T-cell (primary cell): ENCODE measurements at regions not wholly inside any gene's neighbourhood (a gene's known extent, or its start where the extent isn't known, plus 50 kb on each side); places are given as distances from the start of the nearest gene placed in this dataset.
A peak's percentile ranks its signal among the peaks of the same experiment; 100 is the strongest.

Experiments used
- ATAC-seq, 4 experiments: fragments of 200-7000 bp in 3 of 4; fragments of 150-1000 bp in 1 of 4; cut with Tn5 transposase; replicated peaks in 1 of 4; 1 replicate in 3 of 4; 2 replicates in 1 of 4; pipeline ENCODE4 v1.10.0; 2021; ENCODE audit warnings: moderate library complexity in 3 of 4, mild to moderate bottlenecking in 2 of 4, moderate number of reproducible peaks in 1 of 4
- CTCF ChIA-PET, 2 donors: fragments of 300-600 bp; sonication (Branson Sonifier 250); formaldehyde crosslinking; loops; one replicate each; lab custom pipeline; 2022; ENCODE audit warnings: antibody characterized with exemption in 2 of 2; lab: Charles Lee
- POLR2A ChIA-PET, 2 donors: fragments of 300-600 bp; sonication (Branson Sonifier 250); formaldehyde crosslinking; loops; one replicate each; lab custom pipeline; 2022; ENCODE audit warnings: antibody characterized with exemption in 2 of 2; lab: Charles Lee
- DNase-seq, 35 experiments: peaks; one replicate each; pipeline versions ENCODE4 v3.0.0 to v3.0.0-alpha.2; 2013 to 2023
- H3K27ac ChIP-seq: one replicate; pipeline ENCODE4 v1.5.1; 2013; ENCODE audit warnings: low read length
- H3K27me3 ChIP-seq, 2 experiments: replicated peaks in 1 of 2; 1 replicate in 1 of 2; 2 replicates in 1 of 2; pipeline versions ENCODE4 v1.6.1 to v1.7.0; 2013; ENCODE audit warnings: low read length in 1 of 2, mixed read lengths in 1 of 2; ENCODE audit not compliant: control insufficient read depth in 2 of 2, insufficient read depth in 2 of 2; ENCODE audit errors: extremely low read depth in 1 of 2
- H3K36me3 ChIP-seq, 2 donors: 1 replicate in 1 of 2; 2 replicates in 1 of 2; pipeline versions ENCODE4 v1.6.1 to v1.7.0; 2013; ENCODE audit warnings: low read length in 1 of 2; ENCODE audit not compliant: control insufficient read depth in 2 of 2, insufficient read depth in 1 of 2; ENCODE audit errors: extremely low read depth in 1 of 2
- H3K4me1 ChIP-seq, 2 experiments: 1 replicate in 1 of 2; 2 replicates in 1 of 2; pipeline versions ENCODE4 v1.6.1 to v1.7.0; 2013; ENCODE audit warnings: low read length in 2 of 2, mixed read lengths in 1 of 2; ENCODE audit not compliant: insufficient read depth in 2 of 2, control insufficient read depth in 1 of 2; ENCODE audit errors: extremely low read depth in 1 of 2
- H3K4me3 ChIP-seq, 2 donors: 1 replicate in 1 of 2; 2 replicates in 1 of 2; pipeline versions ENCODE4 v1.5.1 to v1.7.0; 2013; ENCODE audit warnings: mild to moderate bottlenecking in 2 of 2, low read length in 1 of 2, moderate library complexity in 1 of 2; ENCODE audit not compliant: control insufficient read depth in 1 of 2; ENCODE audit errors: extremely low read depth in 1 of 2
- H3K9me3 ChIP-seq: 2 replicates; pipeline ENCODE4 v1.7.0; 2013
- H3K27ac Mint-ChIP-seq, 2 donors: one replicate each; pipeline ENCODE4 v1.8.0; 2020 to 2021; ENCODE audit warnings: mild to moderate bottlenecking in 2 of 2, mixed read lengths in 2 of 2
- H3K27me3 Mint-ChIP-seq, 2 donors: one replicate each; pipeline ENCODE4 v1.8.0; 2021 to 2022; ENCODE audit warnings: mixed read lengths in 2 of 2
- H3K36me3 Mint-ChIP-seq: one replicate; pipeline ENCODE4 v1.8.0; 2021; ENCODE audit warnings: mixed read lengths
- H3K4me1 Mint-ChIP-seq, 3 donors: one replicate each; pipeline ENCODE4 v1.8.0; 2020 to 2022; ENCODE audit warnings: mixed read lengths in 3 of 3, mild to moderate bottlenecking in 1 of 3
- H3K4me3 Mint-ChIP-seq, 3 donors: one replicate each; pipeline ENCODE4 v1.8.0; 2020 to 2022; ENCODE audit warnings: mild to moderate bottlenecking in 3 of 3, mixed read lengths in 3 of 3, moderate library complexity in 3 of 3
- H3K9me3 Mint-ChIP-seq, 3 donors: one replicate each; pipeline ENCODE4 v1.8.0; 2020 to 2022; ENCODE audit warnings: mixed read lengths in 3 of 3
- WGBS: methylation state at CpG from one replicate; pipeline ENCODE4 v1.1.5; 2013; ENCODE audit warnings: missing lambda C conversion rate; ENCODE audit not compliant: insufficient coverage; 5-methylcytosine and 5-hydroxymethylcytosine counted together

DNA sequence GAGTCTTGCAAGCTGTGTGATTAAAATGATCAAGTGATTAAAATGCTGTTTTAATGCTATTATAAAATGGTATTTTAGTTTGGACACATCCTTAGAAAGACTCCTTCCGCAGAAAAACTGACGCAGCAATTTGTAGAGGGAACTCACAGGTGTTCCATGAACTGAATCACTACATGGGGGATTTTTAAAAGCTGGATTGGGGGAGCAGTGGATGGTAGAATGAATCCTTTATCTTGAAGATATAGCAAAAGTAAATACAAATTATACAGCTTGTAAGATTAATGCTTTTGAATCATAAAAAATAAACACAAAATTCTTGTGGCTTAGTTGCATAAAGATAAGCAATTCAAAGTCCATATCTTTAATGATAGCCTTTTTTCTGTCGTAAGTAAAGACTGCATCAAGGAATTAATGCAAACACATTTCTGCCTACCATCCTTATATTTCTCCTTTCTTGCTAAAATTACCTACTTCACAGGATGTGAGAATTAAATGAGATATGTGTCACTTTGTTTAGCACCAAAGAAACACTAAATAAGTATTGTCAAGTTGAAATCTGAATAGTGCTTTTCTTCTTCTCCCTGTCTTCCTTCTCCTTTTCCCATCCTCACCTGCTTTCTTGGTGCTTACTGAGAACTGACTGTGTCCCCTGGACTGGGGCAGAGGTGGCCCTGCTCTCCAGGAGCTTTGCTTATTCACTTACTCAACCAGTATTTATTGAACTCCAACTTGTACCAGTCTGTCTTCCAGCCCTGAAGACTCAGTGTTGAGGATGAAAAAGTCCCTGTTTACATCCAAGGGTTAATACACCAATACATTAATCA lies 61.5 kb upstream of the F3 start:
- ATAC-seq (no peak), DNase-seq (no peak)
- H3K4me1 ChIP-seq = peaks cover 0 to 7% of the 10 kb centered on the region in 2 experiments
- Mint-ChIP-seq H3K4me3 (no peak overlapping the region), H3K27me3 (peaks cover 10 to 20% of the 10 kb centered on the region in 2 donors), H3K36me3 (no peaks in the 10 kb centered on the region), H3K27ac (no peak overlapping the region), H3K9me3 (peaks cover 0 to 5% (median 0%) of the 10 kb centered on the region in 3 donors), H3K4me1 (peaks cover 8 to 15% (median 8%) of the 10 kb centered on the region in 3 donors)
- no peak overlapping the region for H3K27ac ChIP-seq
- WGBS = no CpG with 5 or more reads among the region's 3 CpGs
- H3K9me3 ChIP-seq = no peaks in the 10 kb centered on the region
- ChIA-PET CTCF (interaction anchor here in 1 of 2 donors (0.6 kb wide), 1 partner anchor 758 kb away, joined by 4 read pairs; no protein-coding TSS in a partner anchor), POLR2A (no interaction called here)
- H3K4me3 ChIP-seq = no peak overlapping the region
- peaks cover 0 to 11% of the 10 kb centered on the region in 2 experiments for H3K27me3 ChIP-seq
- no peaks in the 10 kb centered on the region for H3K36me3 ChIP-seq

DNA sequence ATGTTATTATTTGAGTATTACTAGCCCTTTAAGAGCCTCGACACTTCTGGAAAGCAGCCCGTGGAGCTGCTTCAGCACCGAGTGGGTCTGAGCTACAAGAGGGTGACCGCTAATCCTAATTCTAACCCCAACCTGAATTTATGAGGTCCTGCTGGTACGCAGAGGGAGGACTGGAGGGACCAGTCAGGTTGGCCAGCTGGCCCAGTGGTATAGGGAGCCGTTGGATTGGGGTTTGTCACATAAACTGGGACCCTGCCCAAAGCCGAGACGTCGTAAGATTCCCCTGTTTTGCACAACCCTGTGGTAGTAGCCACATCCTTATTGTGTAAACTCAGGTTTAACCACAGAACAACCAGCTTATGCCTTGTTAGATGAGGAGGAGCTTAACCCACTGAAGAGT lies 60.8 kb upstream of the F3 start:
- H3K36me3 ChIP-seq = no peaks in the 10 kb centered on the region
- ChIA-PET CTCF (no interaction called here), POLR2A (no interaction called here)
- H3K27ac ChIP-seq = no peak overlapping the region
- Mint-ChIP-seq H3K27me3 (peaks cover 11 to 20% of the 10 kb centered on the region in 2 donors), H3K4me1 (peaks cover 8 to 15% (median 8%) of the 10 kb centered on the region in 3 donors), H3K36me3 (no peaks in the 10 kb centered on the region), H3K9me3 (peaks cover 0 to 5% (median 0%) of the 10 kb centered on the region in 3 donors), H3K4me3 (peak overlapping the region in 2 of 3 donors; percentile 40 to 49), H3K27ac (no peak overlapping the region)
- DNase-seq (peak in 18 of 35 experiments; percentile 1 to 41 (median 8)), ATAC-seq (peak; percentile 29 to 83 (median 46))
- peaks cover 0 to 7% of the 10 kb centered on the region in 2 experiments for H3K4me1 ChIP-seq
- WGBS = 0% methylated on average over 4 of the region's 9 CpGs
- no peaks in the 10 kb centered on the region for H3K9me3 ChIP-seq
- peak overlapping the region in 1 of 2 donors; percentile 0 for H3K4me3 ChIP-seq
- H3K27me3 ChIP-seq = peaks cover 0 to 11% of the 10 kb centered on the region in 2 experiments

DNA sequence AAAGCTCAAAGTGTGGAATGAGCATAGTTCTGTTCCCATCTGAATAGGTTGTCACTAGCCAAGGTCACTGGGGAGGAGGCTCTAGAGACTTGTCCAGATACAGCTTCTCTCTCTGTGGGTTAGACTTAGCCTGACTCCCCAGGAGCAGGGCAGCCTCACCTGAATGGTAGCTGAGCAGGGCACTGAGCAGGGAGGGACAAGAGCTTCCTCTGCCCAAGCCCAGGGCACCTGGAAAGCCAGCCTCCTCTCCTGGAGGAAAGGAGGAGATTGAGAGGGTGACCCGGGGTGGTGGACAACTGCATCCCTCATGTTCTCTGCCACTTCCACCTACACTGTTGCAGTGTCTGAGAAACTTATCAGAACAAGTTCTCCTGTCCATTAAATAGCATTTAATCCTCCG lies 59.0 kb upstream of the F3 start:
- ChIA-PET CTCF (interaction anchor here in 1 of 2 donors (0.6 kb wide), 1 partner anchor 15 kb away, joined by 3 read pairs; no protein-coding TSS in a partner anchor), POLR2A (no interaction called here)
- Histone ChIP-seq H3K9me3 (no peaks in the 10 kb centered on the region), H3K4me1 (peaks cover 0 to 7% of the 10 kb centered on the region in 2 experiments), H3K27ac (no peak overlapping the region), H3K27me3 (peaks cover 0 to 11% of the 10 kb centered on the region in 2 experiments), H3K36me3 (no peaks in the 10 kb centered on the region), H3K4me3 (no peak overlapping the region)
- Mint-ChIP-seq H3K36me3 (no peaks in the 10 kb centered on the region), H3K4me3 (no peak overlapping the region), H3K27ac (no peak overlapping the region), H3K4me1 (peaks cover 8 to 15% (median 8%) of the 10 kb centered on the region in 3 donors), H3K27me3 (peaks cover 15 to 17% of the 10 kb centered on the region in 2 donors), H3K9me3 (peaks cover 0 to 5% (median 0%) of the 10 kb centered on the region in 3 donors)
- DNase-seq (no peak), ATAC-seq (no peak)
- WGBS = no CpG with 5 or more reads among the region's 2 CpGs

DNA sequence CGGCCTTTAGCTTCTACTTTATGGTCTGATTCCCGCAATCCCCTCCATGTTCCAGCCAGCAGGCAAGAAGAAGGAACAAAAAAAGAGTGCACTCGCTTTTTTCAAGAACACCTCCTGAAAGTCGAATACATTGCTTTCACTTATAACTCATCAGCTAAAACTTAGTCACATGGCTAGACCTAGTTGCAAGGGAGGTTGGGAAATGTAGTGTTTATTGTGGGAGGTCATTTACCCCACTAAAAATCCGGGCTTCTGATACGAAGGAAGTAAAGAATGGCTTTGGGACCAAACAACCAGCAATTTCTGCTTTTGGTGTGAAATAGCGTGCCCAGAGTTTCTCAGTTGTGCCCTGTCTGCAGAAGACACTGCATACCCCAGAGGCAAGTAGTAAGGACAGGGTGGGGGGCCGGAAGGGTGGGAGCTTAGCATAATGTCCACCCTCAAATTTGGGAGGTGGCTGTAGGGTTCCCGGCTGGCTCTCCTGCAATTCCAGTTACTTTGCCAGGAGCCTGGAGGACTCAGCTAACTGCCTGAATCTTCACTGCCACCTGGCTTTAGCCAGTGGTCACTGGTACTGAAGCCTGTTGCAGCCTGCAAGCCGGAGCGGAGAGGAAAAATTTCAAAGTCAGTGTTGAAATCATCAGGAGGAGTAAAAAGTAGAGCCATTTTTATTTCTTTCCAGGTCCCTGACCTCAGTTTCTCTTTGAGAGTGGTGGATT lies 57.7 kb upstream of the F3 start:
- Histone ChIP-seq H3K27me3 (peaks cover 0 to 11% of the 10 kb centered on the region in 2 experiments), H3K9me3 (no peaks in the 10 kb centered on the region), H3K27ac (no peak overlapping the region), H3K36me3 (no peaks in the 10 kb centered on the region), H3K4me1 (peaks cover 0 to 7% of the 10 kb centered on the region in 2 experiments), H3K4me3 (no peak overlapping the region)
- Mint-ChIP-seq H3K9me3 (peaks cover 0 to 5% (median 0%) of the 10 kb centered on the region in 3 donors), H3K27ac (no peak overlapping the region), H3K27me3 (peaks cover 11 to 17% of the 10 kb centered on the region in 2 donors), H3K4me3 (no peak overlapping the region), H3K4me1 (peaks cover 8 to 15% (median 8%) of the 10 kb centered on the region in 3 donors), H3K36me3 (no peaks in the 10 kb centered on the region)
- DNase-seq (no peak), ATAC-seq (no peak)
- ChIA-PET CTCF (interaction anchor here in 1 of 2 donors (0.7 kb wide), 1 partner anchor 177 kb away, joined by 3 read pairs; no protein-coding TSS in a partner anchor), POLR2A (no interaction called here)
- WGBS = 92% methylated on average over 8 of the region's 11 CpGs

DNA sequence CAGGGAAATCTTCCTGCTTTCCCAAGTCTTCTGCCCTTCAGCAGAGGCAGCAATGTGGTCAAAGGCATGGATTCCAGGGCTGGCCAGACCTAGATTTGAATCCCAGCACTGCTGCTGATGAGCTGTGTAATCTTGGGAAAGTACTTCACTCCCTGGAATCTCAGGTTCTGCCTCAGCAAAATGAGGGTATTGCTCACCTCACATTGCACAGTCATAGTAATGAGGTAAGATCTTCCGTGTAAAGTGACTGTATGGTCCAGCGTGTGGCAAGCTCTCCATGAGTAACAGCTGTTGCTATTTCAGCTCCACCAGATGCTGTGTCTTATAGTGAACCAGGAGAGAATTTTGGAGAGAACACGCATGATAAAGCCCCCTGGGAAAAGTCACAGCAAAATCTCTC lies 56.1 kb upstream of the F3 start:
- H3K27me3 ChIP-seq = peaks cover 0 to 4% of the 10 kb centered on the region in 2 experiments
- no peaks in the 10 kb centered on the region for H3K9me3 Mint-ChIP-seq
- H3K27ac ChIP-seq = no peak overlapping the region
- H3K27me3 Mint-ChIP-seq = peaks cover 0 to 12% of the 10 kb centered on the region in 2 donors
- ATAC-seq = no peak
- H3K4me1 ChIP-seq = peaks cover 0 to 7% of the 10 kb centered on the region in 2 experiments
- peaks cover 6 to 12% (median 7%) of the 10 kb centered on the region in 3 donors for H3K4me1 Mint-ChIP-seq
- ChIA-PET POLR2A (no interaction called here), CTCF (no interaction called here)
- WGBS = no CpG with 5 or more reads among the region's 3 CpGs
- H3K4me3 ChIP-seq = no peak overlapping the region
- H3K36me3 Mint-ChIP-seq = no peaks in the 10 kb centered on the region
- H3K27ac Mint-ChIP-seq = no peak overlapping the region
- H3K36me3 ChIP-seq = no peaks in the 10 kb centered on the region
- H3K9me3 ChIP-seq = no peaks in the 10 kb centered on the region
- DNase-seq = no peak
- no peak overlapping the region for H3K4me3 Mint-ChIP-seq

DNA sequence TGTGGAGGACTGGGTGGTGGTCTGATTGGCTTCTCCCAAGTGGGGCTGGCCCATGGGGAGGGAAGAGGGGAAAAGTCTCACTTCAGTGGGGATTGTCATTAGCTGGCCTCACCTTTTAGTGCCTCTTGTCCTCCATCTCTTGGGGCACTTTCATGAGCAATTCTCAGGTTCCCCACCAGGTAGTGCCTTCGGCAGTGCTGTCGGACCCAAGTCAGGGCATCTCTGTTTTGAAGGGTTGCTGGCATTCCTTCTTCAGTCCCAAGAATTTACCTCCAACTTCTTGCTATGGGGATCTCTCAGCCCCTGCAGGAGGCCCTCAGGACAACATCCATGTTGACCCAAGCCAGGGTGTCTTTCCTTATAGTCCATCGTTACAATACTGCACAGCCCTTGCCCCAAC lies 54.7 kb upstream of the F3 start:
- peaks cover 0 to 4% of the 10 kb centered on the region in 2 experiments for H3K27me3 ChIP-seq
- no peak overlapping the region for H3K4me3 ChIP-seq
- H3K9me3 ChIP-seq = no peaks in the 10 kb centered on the region
- Mint-ChIP-seq H3K36me3 (no peaks in the 10 kb centered on the region), H3K27me3 (peaks cover 0 to 7% of the 10 kb centered on the region in 2 donors), H3K27ac (no peak overlapping the region), H3K4me1 (no peaks in the 10 kb centered on the region), H3K9me3 (no peaks in the 10 kb centered on the region), H3K4me3 (no peak overlapping the region)
- no peak overlapping the region for H3K27ac ChIP-seq
- DNase-seq = no peak
- POLR2A ChIA-PET = no interaction called here
- no peaks in the 10 kb centered on the region for H3K36me3 ChIP-seq
- CTCF ChIA-PET = no interaction called here
- 79% methylated on average over 3 of the region's 3 CpGs for WGBS
- no peak for ATAC-seq
- H3K4me1 ChIP-seq = no peaks in the 10 kb centered on the region
